ENCODE measurements at regions not wholly inside any gene's neighbourhood (a gene's known extent, or its start where the extent isn't known, plus 50 kb on each side); places are given as distances from the start of the nearest gene placed in this dataset.
"Not testable (repeated sequence)": the region's sequence is repeated elsewhere in the genome, so short reads cannot be mapped to it uniquely, and the experiment has no call there.

- ChIA-PET POLR2A (no interaction called here), CTCF (no interaction called here)
- Mint-ChIP-seq H3K27me3 (no peaks in the 10 kb centered on the region), H3K36me3 (ENCODE audit: low read depth) (no peaks in the 10 kb centered on the region), H3K27ac (no peak overlapping the region), H3K4me1 (ENCODE audit: low read depth) (no peaks in the 10 kb centered on the region), H3K4me3 (no peak overlapping the region), H3K9me3 (peaks cover 7% of the 10 kb centered on the region)
- Histone ChIP-seq H3K4me3 (ENCODE audit: low read length) (no peak overlapping the region), H3K4me1 (ENCODE audit: insufficient read depth, low read length) (no peaks in the 10 kb centered on the region), H3K27me3 (ENCODE audit: control insufficient read depth in 1 of 2, insufficient read depth in 2 of 2, low read length in 2 of 2) (no peaks in the 10 kb centered on the region), H3K36me3 (ENCODE audit: insufficient read depth, low read length) (no peaks in the 10 kb centered on the region), H3K9me3 (ENCODE audit: control insufficient read depth in 1 of 2, insufficient read depth in 1 of 2, low read length in 2 of 2) (peaks cover 0 to 4% of the 10 kb centered on the region in 2 experiments), H3K27ac (ENCODE audit: low read depth in 1 of 2, low read length in 2 of 2) (no peak overlapping the region)
- ATAC-seq (ENCODE audit: poor library complexity) (no peak), DNase-seq (no peak)
- intact Hi-C loops (cut with DNase I, micrococcal nuclease) = no loop called here
- no peak for TF ChIP-seq CTCF (IDR thresholded peaks at IDR 0.05)
These were observed 680.3 kb upstream of the SEMA6D start for GRCh38 chr15:47037003-47037402.

- Mint-ChIP-seq H3K4me3 (no peak overlapping the region), H3K4me1 (ENCODE audit: low read depth) (no peaks in the 10 kb centered on the region), H3K36me3 (ENCODE audit: low read depth) (no peaks in the 10 kb centered on the region), H3K9me3 (peaks cover 2% of the 10 kb centered on the region), H3K27me3 (no peaks in the 10 kb centered on the region), H3K27ac (no peak overlapping the region)
- H3K27ac ChIP-seq (ENCODE audit: low read depth in 1 of 2, low read length in 2 of 2) = no peak overlapping the region
- no peak for TF ChIP-seq CTCF (IDR thresholded peaks at IDR 0.05)
- H3K36me3 ChIP-seq (ENCODE audit: insufficient read depth, low read length) = no peaks in the 10 kb centered on the region
- H3K27me3 ChIP-seq (ENCODE audit: control insufficient read depth in 1 of 2, insufficient read depth in 2 of 2, low read length in 2 of 2) = no peaks in the 10 kb centered on the region
- intact Hi-C loops (cut with DNase I, micrococcal nuclease) = no loop called here
- CTCF ChIA-PET = no interaction called here
- H3K4me1 ChIP-seq (ENCODE audit: insufficient read depth, low read length) = no peaks in the 10 kb centered on the region
- POLR2A ChIA-PET = no interaction called here
- no peak for DNase-seq
- no peak overlapping the region for H3K4me3 ChIP-seq (ENCODE audit: low read length)
- no peak for ATAC-seq (ENCODE audit: poor library complexity)
- H3K9me3 ChIP-seq (ENCODE audit: control insufficient read depth in 1 of 2, insufficient read depth in 1 of 2, low read length in 2 of 2) = peaks cover 0 to 4% of the 10 kb centered on the region in 2 experiments
These were observed 678.1 kb upstream of the SEMA6D start for GRCh38 chr15:47039225-47039624.

GRCh38 chr15:47041301-47041700 is 676.0 kb upstream of the SEMA6D start:
- no peak for ATAC-seq (ENCODE audit: poor library complexity)
- H3K36me3 ChIP-seq (ENCODE audit: insufficient read depth, low read length) = no peaks in the 10 kb centered on the region
- Mint-ChIP-seq H3K4me3 (no peak overlapping the region), H3K4me1 (ENCODE audit: low read depth) (no peaks in the 10 kb centered on the region), H3K36me3 (ENCODE audit: low read depth) (no peaks in the 10 kb centered on the region), H3K9me3 (peaks cover 2% of the 10 kb centered on the region), H3K27ac (no peak overlapping the region), H3K27me3 (no peaks in the 10 kb centered on the region)
- H3K4me3 ChIP-seq (ENCODE audit: low read length) = no peak overlapping the region
- peaks cover 0 to 4% of the 10 kb centered on the region in 2 experiments for H3K9me3 ChIP-seq (ENCODE audit: control insufficient read depth in 1 of 2, insufficient read depth in 1 of 2, low read length in 2 of 2)
- no peak for TF ChIP-seq CTCF (IDR thresholded peaks at IDR 0.05)
- H3K27me3 ChIP-seq (ENCODE audit: control insufficient read depth in 1 of 2, insufficient read depth in 2 of 2, low read length in 2 of 2) = no peaks in the 10 kb centered on the region
- POLR2A ChIA-PET = no interaction called here
- no peaks in the 10 kb centered on the region for H3K4me1 ChIP-seq (ENCODE audit: insufficient read depth, low read length)
- H3K27ac ChIP-seq (ENCODE audit: low read depth in 1 of 2, low read length in 2 of 2) = no peak overlapping the region
- intact Hi-C loops (cut with DNase I, micrococcal nuclease) = no loop called here
- CTCF ChIA-PET = no interaction called here
- no peak for DNase-seq

GRCh38 chr15:47047981-47048380 is 669.3 kb upstream of the SEMA6D start:
- CTCF ChIA-PET; H3K36me3 ChIP-seq (ENCODE audit: insufficient read depth, low read length); DNase-seq; H3K9me3 ChIP-seq (ENCODE audit: control insufficient read depth in 1 of 2, insufficient read depth in 1 of 2, low read length in 2 of 2); H3K9me3 Mint-ChIP-seq; H3K27ac ChIP-seq (ENCODE audit: low read depth in 1 of 2, low read length in 2 of 2); H3K27me3 Mint-ChIP-seq; intact Hi-C loops (cut with DNase I, micrococcal nuclease); H3K4me3 ChIP-seq (ENCODE audit: low read length); H3K36me3 Mint-ChIP-seq (ENCODE audit: low read depth); H3K4me3 Mint-ChIP-seq; POLR2A ChIA-PET; H3K4me1 Mint-ChIP-seq (ENCODE audit: low read depth); ATAC-seq (ENCODE audit: poor library complexity); H3K27ac Mint-ChIP-seq; H3K4me1 ChIP-seq (ENCODE audit: insufficient read depth, low read length); H3K27me3 ChIP-seq (ENCODE audit: control insufficient read depth in 1 of 2, insufficient read depth in 2 of 2, low read length in 2 of 2): not testable (repeated sequence)

All from CD4-positive, alpha-beta T cell (primary cell).